ENCODE measurements at regions not wholly inside any gene's neighbourhood (a gene's known extent, or its start where the extent isn't known, plus 50 kb on each side); places are given as distances from the start of the nearest gene placed in this dataset.
"Not testable (repeated sequence)": the region's sequence is repeated elsewhere in the genome, so short reads cannot be mapped to it uniquely, and the experiment has no call there.

- Mint-ChIP-seq H3K27ac (no peak overlapping the region), H3K27me3 (peaks cover 5% of the 10 kb centered on the region), H3K4me1 (no peaks in the 10 kb centered on the region), H3K36me3 (no peaks in the 10 kb centered on the region), H3K9me3 (no peaks in the 10 kb centered on the region), H3K4me3 (no peak overlapping the region)
These were observed 190.1 kb upstream of the GPRIN3 start for GRCh38 chr4:89497517-89498308.

- Mint-ChIP-seq H3K9me3 (no peaks in the 10 kb centered on the region), H3K27ac (no peak overlapping the region), H3K27me3 (peaks cover 5% of the 10 kb centered on the region), H3K36me3 (no peaks in the 10 kb centered on the region), H3K4me3 (no peak overlapping the region), H3K4me1 (no peaks in the 10 kb centered on the region)
These were observed 189.3 kb upstream of the GPRIN3 start for GRCh38 chr4:89496851-89497250.

- H3K4me3 Mint-ChIP-seq: no peak overlapping the region
- H3K9me3 Mint-ChIP-seq: no peaks in the 10 kb centered on the region
- H3K27ac Mint-ChIP-seq: no peak overlapping the region
- no peaks in the 10 kb centered on the region for H3K27me3 Mint-ChIP-seq
- peaks cover 2% of the 10 kb centered on the region for H3K36me3 Mint-ChIP-seq
- no peaks in the 10 kb centered on the region for H3K4me1 Mint-ChIP-seq
These were observed 185.8 kb upstream of the GPRIN3 start for GRCh38 chr4:89493367-89493766.

GRCh38 chr4:89492581-89493071 lies 185.0 kb upstream of the GPRIN3 start:
- peaks cover 2% of the 10 kb centered on the region for H3K36me3 Mint-ChIP-seq

GRCh38 chr4:89491761-89492160 lies 184.2 kb upstream of the GPRIN3 start:
- Mint-ChIP-seq H3K9me3 (no peaks in the 10 kb centered on the region), H3K4me1 (no peaks in the 10 kb centered on the region), H3K4me3 (no peak overlapping the region), H3K27ac (no peak overlapping the region), H3K36me3 (peaks cover 2% of the 10 kb centered on the region), H3K27me3 (no peaks in the 10 kb centered on the region)

More at GRCh38 chr4:89492581-89493071, 185.0 kb upstream of the GPRIN3 start:
- no peaks in the 10 kb centered on the region for H3K9me3 Mint-ChIP-seq
- H3K4me1 Mint-ChIP-seq: no peaks in the 10 kb centered on the region
- H3K4me3 Mint-ChIP-seq: no peak overlapping the region
- H3K27ac Mint-ChIP-seq: no peak overlapping the region
- no peaks in the 10 kb centered on the region for H3K27me3 Mint-ChIP-seq

- not testable (repeated sequence) for H3K4me3 Mint-ChIP-seq, H3K27ac Mint-ChIP-seq, H3K27me3 Mint-ChIP-seq, H3K9me3 Mint-ChIP-seq, H3K36me3 Mint-ChIP-seq, H3K4me1 Mint-ChIP-seq
These were observed 182.4 kb upstream of the GPRIN3 start for GRCh38 chr4:89489921-89490431.

GRCh38 chr4:89489338-89489771 lies 181.8 kb upstream of the GPRIN3 start:
- Mint-ChIP-seq H3K4me3 (no peak overlapping the region), H3K9me3 (no peaks in the 10 kb centered on the region), H3K4me1 (no peaks in the 10 kb centered on the region), H3K36me3 (peaks cover 2% of the 10 kb centered on the region), H3K27ac (no peak overlapping the region), H3K27me3 (no peaks in the 10 kb centered on the region)

GRCh38 chr4:89488736-89489135 lies 181.1 kb upstream of the GPRIN3 start:
- no peaks in the 10 kb centered on the region for H3K9me3 Mint-ChIP-seq
- peaks cover 2% of the 10 kb centered on the region for H3K36me3 Mint-ChIP-seq
- no peaks in the 10 kb centered on the region for H3K4me1 Mint-ChIP-seq
- H3K4me3 Mint-ChIP-seq: no peak overlapping the region
- H3K27me3 Mint-ChIP-seq: no peaks in the 10 kb centered on the region
- no peak overlapping the region for H3K27ac Mint-ChIP-seq

- Mint-ChIP-seq H3K36me3 (peaks cover 2% of the 10 kb centered on the region), H3K27me3 (no peaks in the 10 kb centered on the region), H3K27ac (no peak overlapping the region), H3K4me3 (peak overlapping the region; percentile 44), H3K9me3 (no peaks in the 10 kb centered on the region), H3K4me1 (no peaks in the 10 kb centered on the region)
These were observed 179.1 kb upstream of the GPRIN3 start for GRCh38 chr4:89486673-89487072.

- Mint-ChIP-seq H3K4me3 (no peak overlapping the region), H3K9me3 (no peaks in the 10 kb centered on the region), H3K27ac (no peak overlapping the region), H3K36me3 (peaks cover 2% of the 10 kb centered on the region), H3K27me3 (no peaks in the 10 kb centered on the region), H3K4me1 (no peaks in the 10 kb centered on the region)
These were observed 178.4 kb upstream of the GPRIN3 start for GRCh38 chr4:89486042-89486441.

GRCh38 chr4:89483833-89484232 lies 176.2 kb upstream of the GPRIN3 start:
- Mint-ChIP-seq H3K27ac (no peak overlapping the region), H3K4me3 (no peak overlapping the region), H3K9me3 (peaks cover 9% of the 10 kb centered on the region), H3K4me1 (no peaks in the 10 kb centered on the region), H3K27me3 (no peaks in the 10 kb centered on the region), H3K36me3 (peaks cover 2% of the 10 kb centered on the region)

- H3K4me3 Mint-ChIP-seq: no peak overlapping the region
- no peaks in the 10 kb centered on the region for H3K27me3 Mint-ChIP-seq
- peaks cover 9% of the 10 kb centered on the region for H3K9me3 Mint-ChIP-seq
- peaks cover 2% of the 10 kb centered on the region for H3K36me3 Mint-ChIP-seq
- H3K27ac Mint-ChIP-seq: no peak overlapping the region
- no peaks in the 10 kb centered on the region for H3K4me1 Mint-ChIP-seq
These were observed 175.5 kb upstream of the GPRIN3 start for GRCh38 chr4:89482926-89483595.

GRCh38 chr4:89482251-89482650 lies 174.7 kb upstream of the GPRIN3 start:
- H3K27me3 Mint-ChIP-seq: no peaks in the 10 kb centered on the region
- no peak overlapping the region for H3K27ac Mint-ChIP-seq
- peaks cover 9% of the 10 kb centered on the region for H3K9me3 Mint-ChIP-seq
- no peak overlapping the region for H3K4me3 Mint-ChIP-seq
- peaks cover 2% of the 10 kb centered on the region for H3K36me3 Mint-ChIP-seq
- H3K4me1 Mint-ChIP-seq: no peaks in the 10 kb centered on the region

- no peaks in the 10 kb centered on the region for H3K36me3 Mint-ChIP-seq
These were observed 162.4 kb upstream of the GPRIN3 start for GRCh38 chr4:89469930-89470375.

GRCh38 chr4:89469516-89469915 lies 161.9 kb upstream of the GPRIN3 start:
- Mint-ChIP-seq H3K4me1 (peaks cover 25% of the 10 kb centered on the region), H3K4me3 (peak overlapping the region; percentile 73), H3K27ac (peak overlapping the region; percentile 66), H3K27me3 (no peaks in the 10 kb centered on the region), H3K9me3 (no peaks in the 10 kb centered on the region), H3K36me3 (no peaks in the 10 kb centered on the region)

More at GRCh38 chr4:89469930-89470375, 162.4 kb upstream of the GPRIN3 start:
- H3K27ac Mint-ChIP-seq: peak overlapping the region; percentile 66
- H3K9me3 Mint-ChIP-seq: no peaks in the 10 kb centered on the region
- H3K27me3 Mint-ChIP-seq: no peaks in the 10 kb centered on the region
- H3K4me3 Mint-ChIP-seq: peak overlapping the region; percentile 73
- peaks cover 25% of the 10 kb centered on the region for H3K4me1 Mint-ChIP-seq

GRCh38 chr4:89468602-89469001 lies 161.0 kb upstream of the GPRIN3 start:
- no peak overlapping the region for H3K4me3 Mint-ChIP-seq
- peaks cover 25% of the 10 kb centered on the region for H3K4me1 Mint-ChIP-seq
- no peaks in the 10 kb centered on the region for H3K36me3 Mint-ChIP-seq
- no peaks in the 10 kb centered on the region for H3K27me3 Mint-ChIP-seq
- H3K27ac Mint-ChIP-seq: no peak overlapping the region
- no peaks in the 10 kb centered on the region for H3K9me3 Mint-ChIP-seq

All from activated naive CD4-positive, alpha-beta T cell treated with anti-CD3 and anti-CD28 coated beads, Interleukin-2, amount 50 U/mL, for 24 hours (primary cell).